NCI-H2196 (cell line): ENCODE measurements at regions not wholly inside any gene's neighbourhood (a gene's known extent, or its start where the extent isn't known, plus 50 kb on each side); places are given as distances from the start of the nearest gene placed in this dataset.
"Not testable (repeated sequence)": the region's sequence is repeated elsewhere in the genome, so short reads cannot be mapped to it uniquely, and the experiment has no call there.

Experiments
- DNase-seq: peaks from one replicate; lab custom pipeline; 2025; ENCODE audit not compliant: unreplicated experiment; lab: John Stamatoyannopoulos, UW

- peak; percentile 60 for DNase-seq
Measured at GRCh38 chr4:101730291-101731117, 60.0 kb upstream of the BANK1 start.

- DNase-seq, result no peak
Measured at GRCh38 chr4:101727238-101727637, 63.3 kb upstream of the BANK1 start.

GRCh38 chr4:101724093-101724492 is 66.4 kb upstream of the BANK1 start:
- no peak for DNase-seq

GRCh38 chr4:101718810-101719209 is 71.7 kb upstream of the BANK1 start:
- no peak for DNase-seq

GRCh38 chr4:101711590-101712260 is 78.8 kb upstream of the BANK1 start:
- peak; percentile 37 for DNase-seq

GRCh38 chr4:101710806-101711205 is 79.7 kb upstream of the BANK1 start:
- no peak for DNase-seq

GRCh38 chr4:101708293-101709039 is 82.1 kb upstream of the BANK1 start:
- DNase-seq, result no peak

GRCh38 chr4:101707596-101707995 is 82.9 kb upstream of the BANK1 start:
- no peak for DNase-seq

- no peak for DNase-seq
Measured at GRCh38 chr4:101706535-101707057, 83.9 kb upstream of the BANK1 start.

- DNase-seq, result no peak
Measured at GRCh38 chr4:101701551-101701950, 89.0 kb upstream of the BANK1 start.

GRCh38 chr4:101699441-101700124 is 90.9 kb upstream of the BANK1 start:
- no peak for DNase-seq

- no peak for DNase-seq
Measured at GRCh38 chr4:101697266-101697665, 93.3 kb upstream of the BANK1 start.

GRCh38 chr4:101696276-101697010 is 94.1 kb upstream of the BANK1 start:
- no peak for DNase-seq

- DNase-seq, result no peak
Measured at GRCh38 chr4:101695176-101695575, 95.4 kb upstream of the BANK1 start.

GRCh38 chr4:101694403-101694802 is 96.1 kb upstream of the BANK1 start:
- not testable (repeated sequence) for DNase-seq

- peak; percentile 37 for DNase-seq
Measured at GRCh38 chr4:101693842-101694398, 96.6 kb upstream of the BANK1 start.

GRCh38 chr4:101689220-101689619 is 101.3 kb upstream of the BANK1 start:
- no peak for DNase-seq

- no peak for DNase-seq
Measured at GRCh38 chr4:101685126-101685525, 105.4 kb upstream of the BANK1 start.

- DNase-seq, result no peak
Measured at GRCh38 chr4:101682946-101683345, 107.6 kb upstream of the BANK1 start.

GRCh38 chr4:101678180-101678579 is 112.3 kb upstream of the BANK1 start:
- no peak for DNase-seq
